ENCODE measurements at regions not wholly inside any gene's neighbourhood (a gene's known extent, or its start where the extent isn't known, plus 50 kb on each side); places are given as distances from the start of the nearest gene placed in this dataset.
"Not testable (repeated sequence)": the region's sequence is repeated elsewhere in the genome, so short reads cannot be mapped to it uniquely, and the experiment has no call there.

DNA sequence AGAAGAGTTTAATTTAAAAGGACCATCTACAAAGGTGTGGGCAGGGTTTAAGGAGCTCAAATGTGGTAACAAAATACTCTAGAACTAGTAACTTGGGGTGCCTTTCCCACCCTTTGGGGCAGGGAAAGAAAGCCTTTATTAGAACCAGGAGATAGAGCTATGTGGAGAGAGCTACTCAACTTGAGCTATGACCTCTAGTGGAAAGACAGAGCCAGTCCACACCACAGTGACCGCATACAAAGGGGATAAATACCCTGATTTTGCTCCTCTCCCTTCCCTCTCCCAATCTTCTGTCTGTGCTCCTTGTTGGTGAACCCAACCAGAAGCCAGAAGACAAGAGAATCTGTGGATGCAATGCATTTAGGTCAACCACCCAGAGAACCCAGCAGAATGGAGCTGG is 54.4 kb upstream of the JAK1 start:
- H3K9me3 Mint-ChIP-seq = no peaks in the 10 kb centered on the region
- intact Hi-C loops (cut with micrococcal nuclease) = no loop called here
- H3K4me1 Mint-ChIP-seq (ENCODE audit: low read depth) = peaks cover 14% of the 10 kb centered on the region
- H3K36me3 Mint-ChIP-seq (ENCODE audit: low read depth) = no peaks in the 10 kb centered on the region
- no peak overlapping the region for H3K4me3 Mint-ChIP-seq
- H3K27me3 Mint-ChIP-seq = no peaks in the 10 kb centered on the region
- no peak overlapping the region for H3K27ac Mint-ChIP-seq

DNA sequence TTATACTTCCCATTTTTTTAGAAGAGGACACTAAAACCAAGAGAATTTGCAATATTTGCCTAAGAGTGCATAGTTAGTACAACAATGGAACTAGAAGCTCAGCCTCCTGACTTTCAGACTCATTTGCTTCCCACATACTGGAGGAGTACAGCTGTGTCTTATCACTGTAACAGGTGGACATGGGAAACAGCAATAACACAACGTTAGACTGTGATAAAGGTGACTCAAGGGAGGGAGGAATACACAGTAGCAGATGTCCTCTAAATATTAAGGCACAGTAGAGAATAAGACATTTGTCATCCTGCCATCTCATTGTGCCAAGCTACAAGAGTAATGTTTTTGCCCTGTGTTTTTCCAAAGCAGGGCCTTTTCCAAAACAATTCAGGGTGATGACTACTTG is 55.4 kb upstream of the JAK1 start:
- no peaks in the 10 kb centered on the region for H3K27me3 Mint-ChIP-seq
- peaks cover 14% of the 10 kb centered on the region for H3K4me1 Mint-ChIP-seq (ENCODE audit: low read depth)
- H3K36me3 Mint-ChIP-seq (ENCODE audit: low read depth) = no peaks in the 10 kb centered on the region
- H3K9me3 Mint-ChIP-seq = no peaks in the 10 kb centered on the region
- H3K4me3 Mint-ChIP-seq = no peak overlapping the region
- intact Hi-C loops (cut with micrococcal nuclease) = no loop called here
- H3K27ac Mint-ChIP-seq = no peak overlapping the region

DNA sequence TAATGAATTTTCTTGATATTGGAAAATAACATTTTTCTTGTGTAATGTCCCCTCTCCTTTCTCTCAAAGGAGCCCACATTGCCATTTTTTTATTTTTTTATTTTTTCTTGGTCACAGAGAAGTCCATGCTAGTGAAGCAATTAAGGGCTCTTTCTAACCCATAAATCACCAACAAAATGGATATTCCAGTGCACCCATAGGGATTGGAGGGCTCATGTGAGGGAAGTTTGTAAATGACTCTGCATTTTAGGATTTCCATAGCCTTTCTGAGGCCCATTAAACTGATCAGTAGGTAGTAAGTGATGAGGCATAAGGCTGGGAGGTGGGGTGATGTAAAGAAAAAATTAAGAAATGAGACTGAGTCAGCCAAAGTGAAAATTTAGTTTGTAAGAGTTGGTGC is 55.9 kb upstream of the JAK1 start:
- H3K27me3 Mint-ChIP-seq = no peaks in the 10 kb centered on the region
- H3K4me3 Mint-ChIP-seq = no peak overlapping the region
- H3K4me1 Mint-ChIP-seq (ENCODE audit: low read depth) = peaks cover 17% of the 10 kb centered on the region
- H3K9me3 Mint-ChIP-seq = no peaks in the 10 kb centered on the region
- intact Hi-C loops (cut with micrococcal nuclease) = no loop called here
- H3K27ac Mint-ChIP-seq = no peak overlapping the region
- no peaks in the 10 kb centered on the region for H3K36me3 Mint-ChIP-seq (ENCODE audit: low read depth)

DNA sequence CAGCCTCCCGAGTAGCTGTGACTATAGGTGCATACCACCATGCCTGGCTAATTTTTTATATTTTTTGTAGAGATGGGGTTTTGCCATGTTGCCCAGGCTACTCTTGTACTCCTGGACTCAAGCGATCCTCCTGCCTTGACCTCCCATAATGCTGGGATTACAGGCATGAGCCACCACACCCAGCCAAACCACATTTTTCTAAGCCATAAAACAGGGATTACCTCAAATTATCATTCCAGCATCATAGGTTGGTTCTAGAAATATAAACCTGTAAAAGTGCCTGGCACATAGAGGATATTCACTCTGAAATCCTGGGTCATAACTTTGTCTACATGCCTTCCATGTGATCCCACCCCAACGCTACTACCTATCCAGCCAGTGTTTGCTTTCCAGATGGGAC is 59.4 kb upstream of the JAK1 start:
- no peaks in the 10 kb centered on the region for H3K27me3 Mint-ChIP-seq
- H3K36me3 Mint-ChIP-seq (ENCODE audit: low read depth) = peaks cover 10% of the 10 kb centered on the region
- no peak overlapping the region for H3K27ac Mint-ChIP-seq
- peaks cover 29% of the 10 kb centered on the region for H3K4me1 Mint-ChIP-seq (ENCODE audit: low read depth)
- no peak overlapping the region for H3K4me3 Mint-ChIP-seq
- H3K9me3 Mint-ChIP-seq = peaks cover 11% of the 10 kb centered on the region
- intact Hi-C loops (cut with micrococcal nuclease) = no loop called here

DNA sequence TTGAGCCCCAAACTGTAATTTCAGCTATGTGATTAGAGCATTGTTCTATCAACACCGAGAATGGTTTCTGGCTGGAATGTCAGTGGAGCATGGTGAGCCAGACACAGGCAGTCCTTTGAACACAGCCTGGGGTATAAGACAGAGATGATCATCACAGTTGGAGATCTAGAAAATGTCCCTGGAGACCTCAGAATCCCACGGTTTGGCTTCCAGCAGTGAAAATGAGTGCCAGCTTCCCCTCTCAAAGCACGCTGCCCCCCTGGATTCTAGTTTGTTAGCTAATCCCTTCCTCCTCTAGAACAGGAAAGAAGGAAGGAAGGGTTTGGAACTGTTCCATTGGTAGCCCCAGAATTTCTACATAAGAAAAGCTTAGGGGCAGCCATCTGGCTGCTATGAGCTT is 59.9 kb upstream of the JAK1 start:
- Mint-ChIP-seq H3K36me3 (ENCODE audit: low read depth) (peaks cover 10% of the 10 kb centered on the region), H3K4me1 (ENCODE audit: low read depth) (peaks cover 29% of the 10 kb centered on the region), H3K27ac (no peak overlapping the region), H3K27me3 (no peaks in the 10 kb centered on the region), H3K9me3 (peaks cover 11% of the 10 kb centered on the region), H3K4me3 (no peak overlapping the region)
- intact Hi-C loops (cut with micrococcal nuclease) = no loop called here

DNA sequence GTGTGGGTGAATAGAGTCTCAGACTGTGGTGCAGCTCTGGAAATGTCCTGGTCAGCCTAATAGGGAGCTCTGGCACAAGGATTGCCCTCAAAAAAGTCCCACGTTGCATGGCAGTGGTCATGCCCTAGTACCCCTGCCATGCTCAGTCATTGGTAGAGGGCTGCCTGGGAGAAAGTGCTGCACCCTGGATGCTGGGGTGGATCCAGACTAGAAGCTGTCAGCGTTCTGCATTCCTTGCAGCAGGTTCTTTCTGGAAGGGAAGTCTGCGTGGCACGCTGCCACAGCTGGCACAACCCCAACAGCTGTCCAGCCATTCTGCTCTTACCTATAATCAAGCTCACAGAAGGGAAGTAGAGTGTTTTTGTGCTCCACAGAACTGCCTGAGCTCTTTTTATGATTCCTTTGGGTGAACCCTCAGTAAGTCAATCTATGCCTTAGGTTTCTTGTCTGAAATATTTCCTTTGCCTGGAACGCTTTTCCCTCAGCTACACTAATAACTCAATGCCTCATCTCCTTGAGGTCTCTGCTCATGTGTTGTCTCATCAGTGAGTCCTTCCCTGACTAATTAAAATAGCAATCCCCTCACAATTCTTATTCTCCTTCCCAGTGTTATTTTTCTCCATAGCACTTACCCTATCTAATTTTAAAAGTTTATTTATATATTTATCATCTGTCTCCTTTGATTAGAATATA is 61.5 kb upstream of the JAK1 start:
- Mint-ChIP-seq H3K4me1 (ENCODE audit: low read depth) (peaks cover 16% of the 10 kb centered on the region), H3K9me3 (peaks cover 11% of the 10 kb centered on the region), H3K4me3 (no peak overlapping the region), H3K27me3 (no peaks in the 10 kb centered on the region), H3K36me3 (ENCODE audit: low read depth) (peaks cover 10% of the 10 kb centered on the region), H3K27ac (no peak overlapping the region)
- intact Hi-C loops (cut with micrococcal nuclease) = no loop called here

DNA sequence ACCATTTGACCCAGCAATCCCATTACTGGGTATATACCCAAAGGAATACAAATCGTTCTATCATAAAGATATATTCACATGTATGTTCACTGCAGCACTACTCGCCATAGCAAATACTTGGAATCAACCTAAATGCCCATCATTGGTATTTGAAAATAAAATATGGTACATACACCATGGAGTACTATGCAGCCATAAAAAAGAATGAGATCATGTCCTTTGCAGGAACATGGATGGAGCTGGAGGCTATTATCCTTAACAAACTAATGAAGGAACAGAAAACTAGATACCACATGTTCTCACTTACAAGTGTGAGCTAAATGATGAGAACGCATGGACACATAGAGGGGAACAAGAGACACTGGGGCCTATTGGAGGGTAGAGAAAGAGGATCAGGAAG is 63.1 kb upstream of the JAK1 start:
- H3K4me3 Mint-ChIP-seq; H3K27ac Mint-ChIP-seq; intact Hi-C loops (cut with micrococcal nuclease); H3K27me3 Mint-ChIP-seq; H3K36me3 Mint-ChIP-seq (ENCODE audit: low read depth): not testable (repeated sequence)
- Mint-ChIP-seq H3K4me1 (ENCODE audit: low read depth) (peaks cover 16% of the 10 kb centered on the region), H3K9me3 (peaks cover 11% of the 10 kb centered on the region)

DNA sequence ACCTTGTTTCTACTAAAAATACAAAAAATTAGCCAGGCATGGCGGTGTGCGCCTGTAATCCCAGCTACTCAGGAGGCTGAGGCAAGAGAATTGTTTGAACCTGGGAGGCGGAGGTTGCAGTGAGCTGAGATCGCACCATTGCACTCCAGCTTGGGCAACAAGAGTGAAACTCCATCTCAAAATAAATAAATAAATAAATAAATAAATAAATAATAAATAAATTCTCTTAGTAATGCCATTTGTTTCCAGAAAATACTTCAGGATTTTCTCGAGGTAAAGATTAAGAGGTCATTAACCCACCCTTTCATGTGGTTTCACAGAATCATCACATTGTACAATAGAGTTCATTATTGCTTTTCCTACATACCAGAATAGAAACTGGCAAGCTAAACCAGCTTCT is 68.5 kb upstream of the JAK1 start:
- H3K4me3 Mint-ChIP-seq; H3K9me3 Mint-ChIP-seq; H3K27me3 Mint-ChIP-seq; H3K27ac Mint-ChIP-seq; H3K4me1 Mint-ChIP-seq (ENCODE audit: low read depth); intact Hi-C loops (cut with micrococcal nuclease): not testable (repeated sequence)
- H3K36me3 Mint-ChIP-seq (ENCODE audit: low read depth) = peaks cover 18% of the 10 kb centered on the region

DNA sequence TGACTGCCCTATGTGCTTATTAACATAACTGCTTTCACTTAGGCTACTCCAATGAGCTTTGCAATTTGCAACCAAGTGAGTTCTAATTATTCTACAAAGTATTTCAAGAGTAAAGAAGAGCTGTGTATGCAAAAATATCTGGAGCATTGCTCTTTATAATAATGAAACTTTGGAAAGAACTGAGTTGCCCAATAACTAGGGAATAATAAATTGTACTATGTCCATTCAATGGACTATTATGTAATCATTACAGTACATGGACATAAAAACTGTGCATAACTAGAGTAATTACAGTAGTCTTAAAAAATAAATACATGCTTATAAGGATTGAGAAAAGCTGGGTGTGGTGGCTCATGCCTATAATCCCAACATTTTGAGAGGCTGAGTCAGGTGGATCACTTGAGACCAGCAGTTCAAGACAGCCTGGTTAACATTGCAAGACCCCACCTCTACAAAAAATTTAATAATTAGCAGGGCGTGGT is 70.3 kb upstream of the JAK1 start:
- Mint-ChIP-seq H3K4me1 (ENCODE audit: low read depth) (peaks cover 15% of the 10 kb centered on the region), H3K27ac (no peak overlapping the region), H3K9me3 (no peaks in the 10 kb centered on the region), H3K36me3 (ENCODE audit: low read depth) (peaks cover 14% of the 10 kb centered on the region), H3K27me3 (no peaks in the 10 kb centered on the region), H3K4me3 (no peak overlapping the region)
- intact Hi-C loops (cut with micrococcal nuclease) = no loop called here

DNA sequence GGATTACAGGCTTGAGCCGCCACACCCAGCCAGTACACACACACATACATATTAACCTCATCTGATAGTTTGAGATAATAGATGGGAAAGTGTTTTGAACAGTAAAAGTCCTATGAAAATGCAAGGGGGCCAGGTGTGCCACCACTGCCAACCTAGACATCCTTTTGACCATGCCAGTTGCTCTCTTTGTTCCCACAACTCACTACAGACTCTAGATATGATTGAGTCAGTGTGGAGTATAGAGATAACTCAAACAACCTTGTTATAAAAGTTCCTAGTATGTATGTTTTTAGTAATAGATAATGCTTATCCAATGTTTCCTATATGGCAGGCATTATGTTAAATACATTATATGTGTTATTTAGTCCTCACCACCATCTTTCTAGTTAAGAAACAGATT is 72.7 kb upstream of the JAK1 start:
- Mint-ChIP-seq H3K9me3 (no peaks in the 10 kb centered on the region), H3K4me1 (ENCODE audit: low read depth) (peaks cover 20% of the 10 kb centered on the region), H3K4me3 (no peak overlapping the region), H3K27me3 (no peaks in the 10 kb centered on the region), H3K27ac (no peak overlapping the region), H3K36me3 (ENCODE audit: low read depth) (peaks cover 17% of the 10 kb centered on the region)
- intact Hi-C loops (cut with micrococcal nuclease) = no loop called here

DNA sequence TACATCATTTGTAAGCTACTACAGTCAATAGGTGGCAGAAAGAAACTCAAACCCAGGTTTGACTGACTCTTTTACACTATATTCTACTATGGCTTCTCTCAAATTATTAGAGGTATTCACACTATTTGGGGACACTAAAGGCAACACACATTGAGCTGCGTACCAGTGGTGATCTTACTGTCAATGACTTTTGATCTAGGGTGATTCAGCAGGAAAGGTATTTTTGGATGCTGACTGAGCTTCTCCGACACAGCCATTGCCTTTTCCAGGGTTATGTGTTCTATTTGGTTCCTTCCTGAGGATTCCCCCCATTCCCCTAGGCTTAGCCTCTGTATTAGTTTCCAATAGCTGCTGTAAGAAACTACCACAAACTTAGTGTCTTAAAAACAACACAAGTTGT is 73.2 kb upstream of the JAK1 start:
- Mint-ChIP-seq H3K4me3 (no peak overlapping the region), H3K27me3 (no peaks in the 10 kb centered on the region), H3K9me3 (no peaks in the 10 kb centered on the region), H3K27ac (no peak overlapping the region), H3K4me1 (ENCODE audit: low read depth) (peaks cover 20% of the 10 kb centered on the region), H3K36me3 (ENCODE audit: low read depth) (peaks cover 22% of the 10 kb centered on the region)
- intact Hi-C loops (cut with micrococcal nuclease) = no loop called here

DNA sequence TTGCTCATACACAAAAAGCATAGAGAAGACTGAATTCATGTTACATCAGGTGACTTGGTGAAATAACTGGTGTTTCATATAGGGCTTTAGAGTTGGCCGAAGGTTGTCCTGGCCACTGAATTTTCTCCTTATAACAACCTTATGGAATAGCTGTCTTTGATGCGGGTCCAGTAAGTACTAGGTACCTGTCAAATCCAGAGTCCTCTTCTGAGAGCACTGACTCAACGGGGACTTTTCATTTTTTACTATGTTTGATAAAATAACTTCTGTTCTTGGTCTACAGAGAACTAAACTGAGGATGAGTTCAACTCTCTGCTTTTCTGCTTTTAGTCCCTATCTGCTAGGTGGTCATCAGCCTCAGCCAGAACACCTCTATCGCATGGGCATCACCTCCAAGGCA is 76.1 kb upstream of the JAK1 start:
- Mint-ChIP-seq H3K36me3 (ENCODE audit: low read depth) (peaks cover 19% of the 10 kb centered on the region), H3K27ac (no peak overlapping the region), H3K4me3 (no peak overlapping the region), H3K9me3 (no peaks in the 10 kb centered on the region), H3K4me1 (ENCODE audit: low read depth) (peaks cover 20% of the 10 kb centered on the region), H3K27me3 (no peaks in the 10 kb centered on the region)
- intact Hi-C loops (cut with micrococcal nuclease) = loop anchor here (5.0 to 10.0 kb wide), 3 partner anchors 75 to 778 kb away; partner anchors contain the start of gene JAK1

DNA sequence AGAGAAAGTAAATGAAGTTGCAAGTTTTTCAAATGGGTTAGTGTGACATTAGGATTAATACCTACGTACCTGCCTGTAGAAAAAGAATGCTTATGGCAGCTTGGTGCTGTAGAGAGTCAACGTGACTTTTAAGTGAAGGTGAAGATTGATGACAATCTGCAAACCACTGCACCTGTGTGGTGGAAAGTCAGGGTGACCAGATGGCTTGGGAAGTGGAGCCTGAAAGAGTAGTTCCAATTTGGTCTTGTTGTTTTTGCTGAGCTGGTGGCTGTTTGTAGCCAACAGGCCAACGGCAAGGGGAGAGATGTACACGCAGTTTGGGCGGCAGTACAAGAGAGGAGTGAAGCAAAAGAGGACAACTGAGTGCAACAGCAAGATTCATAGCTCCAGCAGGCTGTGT is 78.1 kb upstream of the JAK1 start:
- no peaks in the 10 kb centered on the region for H3K9me3 Mint-ChIP-seq
- H3K27me3 Mint-ChIP-seq = no peaks in the 10 kb centered on the region
- peaks cover 20% of the 10 kb centered on the region for H3K4me1 Mint-ChIP-seq (ENCODE audit: low read depth)
- intact Hi-C loops (cut with micrococcal nuclease) = loop anchor here (5.0 to 10.0 kb wide), 3 partner anchors 77 to 780 kb away; partner anchors contain the start of gene JAK1
- H3K36me3 Mint-ChIP-seq (ENCODE audit: low read depth) = peaks cover 28% of the 10 kb centered on the region
- no peak overlapping the region for H3K4me3 Mint-ChIP-seq
- H3K27ac Mint-ChIP-seq = no peak overlapping the region

DNA sequence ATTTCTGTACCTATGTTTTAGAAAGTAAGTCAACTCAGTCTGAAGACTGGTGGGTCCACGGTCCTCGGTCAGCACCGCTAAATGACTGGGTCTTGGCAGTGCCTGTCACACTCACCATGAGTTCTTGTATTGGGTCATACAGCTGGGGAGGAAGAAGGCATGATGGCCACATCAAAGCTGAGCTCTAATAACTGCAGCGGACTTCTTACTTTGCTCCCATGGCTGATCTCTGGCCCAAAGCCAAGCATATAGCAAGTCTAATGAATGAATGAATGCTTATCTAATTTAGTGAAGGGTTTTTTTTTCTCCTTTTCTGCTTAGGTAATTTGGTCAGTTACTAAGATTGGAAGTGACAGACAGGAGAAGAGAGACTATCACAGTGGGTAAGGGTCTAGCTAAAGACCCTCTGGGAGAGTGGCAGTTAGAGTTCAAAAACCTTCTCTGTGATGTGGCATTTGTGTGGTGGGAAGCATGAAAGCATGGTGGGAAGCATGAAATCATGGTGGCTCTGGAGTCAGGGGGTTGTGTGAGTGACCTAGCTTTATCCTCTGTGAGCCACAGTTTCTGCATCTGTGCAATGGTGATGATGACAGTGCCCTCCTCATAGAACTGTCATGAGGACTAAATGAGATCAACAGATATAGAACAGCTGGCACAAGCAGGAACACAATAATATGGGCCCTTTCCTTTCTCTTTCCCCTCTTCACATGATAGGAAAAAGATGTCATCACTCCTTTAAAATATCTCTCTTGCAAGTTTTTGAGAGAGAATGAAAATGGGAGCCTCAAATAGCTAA is 78.9 kb upstream of the JAK1 start:
- Mint-ChIP-seq H3K27ac (no peak overlapping the region), H3K4me3 (no peak overlapping the region), H3K9me3 (no peaks in the 10 kb centered on the region), H3K36me3 (ENCODE audit: low read depth) (peaks cover 30% of the 10 kb centered on the region), H3K27me3 (no peaks in the 10 kb centered on the region), H3K4me1 (ENCODE audit: low read depth) (peaks cover 19% of the 10 kb centered on the region)
- intact Hi-C loops (cut with micrococcal nuclease) = loop anchor here (10.0 kb wide), 1 partner anchor 780 kb away; no protein-coding TSS in a partner anchor
